Neural cell (in vitro differentiated cells): ENCODE measurements at regions not wholly inside any gene's neighbourhood (a gene's known extent, or its start where the extent isn't known, plus 50 kb on each side); places are given as distances from the start of the nearest gene placed in this dataset.
"Not testable (repeated sequence)": the region's sequence is repeated elsewhere in the genome, so short reads cannot be mapped to it uniquely, and the experiment has no call there.

Experiments
- CTCF ChIP-seq: fragments of 450-650 bp; IDR thresholded peaks from 2 replicates; pipeline ENCODE4 v1.5.1; 2014; ENCODE audit warnings: antibody characterized with exemption, mild to moderate bottlenecking, moderate library complexity; ENCODE audit not compliant: poor library complexity, severe bottlenecking
- EP300 ChIP-seq: fragments of 450-650 bp; conservative IDR thresholded peaks from 2 replicates; pipeline ENCODE4 v1.6.1; 2014; ENCODE audit warnings: antibody characterized with exemption, mild to moderate bottlenecking, moderate library complexity; ENCODE audit not compliant: poor library complexity, severe bottlenecking
- EZH2 ChIP-seq: fragments of 200-600, 300-800 bp; shearing (Covaris generic), sonication (generic); IDR thresholded peaks from 2 replicates; pipeline ENCODE4 v1.6.1; 2014; ENCODE audit warnings: antibody characterized with exemption, low read length, borderline replicate concordance, mild to moderate bottlenecking; ENCODE audit not compliant: insufficient read depth, poor library complexity, severe bottlenecking
- SMC3 ChIP-seq: fragments of 450-650 bp; conservative IDR thresholded peaks from 2 replicates; pipeline ENCODE4 v1.6.1; 2014; ENCODE audit warnings: antibody characterized with exemption, mild to moderate bottlenecking, moderate library complexity; ENCODE audit not compliant: poor library complexity

- TF ChIP-seq EP300, CTCF, EZH2, SMC3: not testable (repeated sequence)
Measured at GRCh38 chr2:111307302-111307701, 186.6 kb downstream of the BCL2L11 start.
